ENCODE measurements at regions not wholly inside any gene's neighbourhood (a gene's known extent, or its start where the extent isn't known, plus 50 kb on each side); places are given as distances from the start of the nearest gene placed in this dataset.

- no peak for TF ChIP-seq CTCF (IDR thresholded peaks at IDR 0.05 in 2 of 3, conservative IDR thresholded peaks at IDR 0.05 in 1 of 3; ENCODE audit: borderline replicate concordance in 1 of 3, insufficient read depth in 1 of 3, low read depth in 2 of 3, low read length in 2 of 3)
- no peak for TF ChIP-seq MAX (IDR thresholded peaks at IDR 0.05)
- TF ChIP-seq JUND (IDR thresholded peaks at IDR 0.05) = no peak
- TF ChIP-seq POLR2A (IDR thresholded peaks at IDR 0.05; ENCODE audit: borderline replicate concordance, extremely low read depth, insufficient read depth, insufficient read length) = no peak
- TF ChIP-seq EZH2 (IDR thresholded peaks at IDR 0.05) = no peak
- TF ChIP-seq REST (IDR thresholded peaks at IDR 0.05; ENCODE audit: low read depth) = no peak
- no peak for TF ChIP-seq CBX3 (IDR thresholded peaks at IDR 0.05; ENCODE audit: low read depth)
- TF ChIP-seq POLR2AphosphoS5 (IDR thresholded peaks at IDR 0.05; ENCODE audit: low read depth, low read length) = no peak
- TF ChIP-seq ZNF274 (IDR thresholded peaks at IDR 0.05; ENCODE audit: low read depth, low read length) = no peak
- TF ChIP-seq YY1 (IDR thresholded peaks at IDR 0.05; ENCODE audit: extremely low read depth, insufficient replicate concordance, low read depth, low read length) = no peak
- no peak for TF ChIP-seq FOSL1 (IDR thresholded peaks at IDR 0.05; ENCODE audit: low read depth)
Measured at GRCh38 chr14:39593377-39593776, 161.1 kb upstream of the FBXO33 start.
